ENCODE measurements at regions not wholly inside any gene's neighbourhood (a gene's known extent, or its start where the extent isn't known, plus 50 kb on each side); places are given as distances from the start of the nearest gene placed in this dataset.

DNA sequence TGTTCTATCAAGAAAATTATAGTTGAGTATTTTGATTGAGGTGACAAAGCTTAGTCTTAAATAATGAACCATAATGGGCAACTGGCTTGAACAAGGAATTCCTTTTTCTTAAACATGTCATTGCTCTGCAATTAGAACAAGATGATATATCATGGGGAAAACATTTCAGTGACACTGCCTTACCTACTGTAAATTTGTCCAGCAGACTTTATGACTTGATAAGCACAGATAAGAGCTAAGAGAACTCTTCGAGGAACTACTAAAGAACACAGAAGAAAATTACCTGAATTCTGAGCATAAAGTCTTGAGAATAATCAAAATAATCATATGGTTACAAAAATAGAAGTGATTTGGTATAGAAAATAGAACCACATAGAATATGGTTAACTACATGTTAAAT lies 257.8 kb downstream of the PDHA2 start:
- DNase-seq (ENCODE audit: low spot score) = no peak

DNA sequence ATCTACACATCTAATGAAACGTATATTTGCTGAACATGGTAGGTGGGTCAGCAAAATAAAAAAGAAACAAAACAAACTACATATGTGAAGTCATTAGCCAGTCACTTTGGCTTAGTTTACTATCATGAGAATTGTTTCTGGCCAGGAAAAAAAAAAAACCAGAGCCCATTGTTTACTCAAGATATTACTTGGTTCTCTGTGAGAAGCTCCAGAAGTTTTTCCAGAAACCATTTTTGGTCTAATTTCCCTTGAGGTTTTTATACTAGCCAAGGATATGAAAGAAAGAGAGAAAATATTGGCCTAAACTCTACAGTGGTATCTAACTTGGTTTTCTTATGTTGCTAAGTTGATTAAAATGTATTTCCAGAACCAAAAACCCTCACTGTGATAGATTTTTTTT lies 259.1 kb downstream of the PDHA2 start:
- no peak for DNase-seq (ENCODE audit: low spot score)

DNA sequence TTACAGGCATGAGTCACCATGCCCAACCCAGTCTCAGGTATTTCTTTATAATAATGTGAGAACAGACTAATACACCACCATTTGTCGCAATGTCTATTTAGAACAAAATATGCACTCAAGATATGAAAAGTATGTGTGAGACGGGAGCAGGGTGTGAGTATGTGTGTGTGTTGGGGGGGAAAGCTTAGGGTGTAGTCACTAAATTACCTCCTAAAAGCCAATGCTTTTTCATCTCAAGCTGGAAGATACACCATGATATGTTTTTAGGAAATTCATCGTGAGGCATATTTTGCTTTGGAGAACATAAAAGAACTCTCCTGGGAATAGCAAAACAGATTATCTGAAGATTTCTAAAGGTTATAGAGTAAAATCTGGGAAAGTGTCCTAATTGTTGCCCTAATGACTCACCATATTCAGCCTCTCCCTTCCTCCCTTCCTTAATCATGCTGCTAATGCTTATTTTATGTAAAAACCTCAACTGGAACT lies 262.7 kb downstream of the PDHA2 start:
- DNase-seq (ENCODE audit: low spot score) = no peak

DNA sequence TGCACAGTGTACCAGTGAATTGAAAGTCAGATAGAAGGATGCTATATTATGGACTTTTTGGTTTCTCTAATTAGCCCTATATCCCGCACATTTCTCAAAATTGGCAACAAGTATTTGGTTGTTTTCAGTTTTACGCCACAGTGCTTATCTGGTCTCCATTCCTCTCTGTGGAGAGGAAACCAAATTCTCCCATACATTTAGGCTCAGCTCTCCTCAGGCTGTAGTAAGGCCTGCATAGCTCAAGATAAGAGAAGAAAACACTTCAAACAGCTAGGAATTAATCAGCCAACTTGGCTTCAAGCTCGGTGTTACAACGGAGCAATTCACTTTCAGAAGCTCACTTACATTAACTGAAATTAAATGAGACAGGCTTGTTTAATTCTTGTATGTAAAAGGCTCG lies 263.2 kb downstream of the PDHA2 start:
- no peak for DNase-seq (ENCODE audit: low spot score)

DNA sequence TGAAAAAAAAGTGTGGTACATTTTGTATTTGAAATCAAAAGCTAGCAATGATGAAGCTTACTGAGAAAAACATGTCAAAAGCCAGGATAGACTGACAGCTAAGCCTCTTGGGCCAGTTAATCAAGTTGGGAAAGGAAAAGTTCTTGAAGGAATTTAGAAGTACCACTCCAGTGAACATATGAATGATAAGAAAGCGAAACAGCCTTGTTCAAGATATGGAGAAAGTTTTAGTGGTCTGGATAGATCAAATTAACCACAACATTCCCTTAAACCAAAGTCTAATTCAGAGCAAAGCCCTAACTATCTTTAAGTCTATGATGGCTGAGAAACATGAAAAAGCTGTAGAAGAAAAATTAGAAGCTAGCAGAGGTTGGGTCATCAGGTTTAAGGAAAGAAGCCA lies 268.3 kb downstream of the PDHA2 start:
- DNase-seq (ENCODE audit: low spot score) = no peak

DNA sequence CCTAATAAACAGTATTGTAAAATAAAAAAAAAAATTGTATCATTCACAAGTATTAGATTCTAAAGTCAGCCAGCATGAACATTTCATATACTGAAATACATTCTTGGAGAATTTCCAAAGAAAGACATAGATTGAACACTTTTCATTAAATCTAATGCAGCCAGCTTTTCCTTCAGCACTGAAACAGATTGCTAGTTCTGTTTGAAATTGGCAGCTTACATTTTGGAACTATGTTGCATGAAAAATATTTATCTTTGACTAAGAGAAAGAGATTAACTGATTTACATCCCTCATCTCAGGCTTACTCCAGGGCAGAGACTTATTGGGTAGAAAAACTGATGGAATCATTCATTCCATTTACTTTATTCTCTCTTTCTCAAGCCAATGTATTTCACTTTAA lies 272.7 kb downstream of the PDHA2 start:
- no peak for DNase-seq (ENCODE audit: low spot score)

DNA sequence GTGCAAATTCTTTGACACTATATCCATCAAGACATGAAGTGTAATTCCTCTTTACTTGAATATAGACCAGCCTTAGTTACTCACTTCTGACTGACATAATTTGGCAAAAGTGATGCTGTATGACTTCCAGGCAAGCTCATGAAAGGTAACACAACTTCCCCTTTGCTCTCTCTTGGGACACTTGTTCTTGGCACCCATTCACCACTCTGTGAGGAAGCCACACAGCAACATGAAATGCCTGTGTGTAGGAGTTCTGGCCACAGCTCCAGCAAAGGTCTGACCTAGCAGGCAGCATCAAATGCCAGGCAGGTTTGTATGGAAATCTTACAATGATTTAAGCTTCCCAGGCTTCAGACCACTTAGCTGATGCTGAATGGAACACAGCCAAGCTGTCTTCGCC lies 280.3 kb downstream of the PDHA2 start:
- no peak for DNase-seq (ENCODE audit: low spot score)

DNA sequence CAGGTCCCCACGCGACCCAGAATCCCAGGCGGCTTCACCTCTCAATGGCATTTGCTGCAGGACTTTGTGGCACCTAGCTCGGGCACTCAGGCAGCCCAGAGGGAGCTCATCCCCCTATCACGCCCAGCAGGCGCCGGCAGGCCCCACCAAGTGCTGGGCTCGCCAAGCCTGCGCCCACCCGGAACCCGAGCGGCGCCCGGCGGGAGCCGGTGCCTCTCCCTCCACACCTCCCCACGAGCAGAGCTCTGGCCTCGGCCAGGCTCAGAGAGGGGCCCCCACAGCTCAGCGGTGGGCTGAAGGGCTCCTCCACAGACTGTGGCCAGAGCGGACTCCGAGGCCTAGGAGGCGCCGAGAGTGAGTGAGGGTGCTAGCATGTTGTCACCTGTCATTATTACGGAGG lies 286.3 kb downstream of the PDHA2 start:
- no peak for DNase-seq (ENCODE audit: low spot score)

DNA sequence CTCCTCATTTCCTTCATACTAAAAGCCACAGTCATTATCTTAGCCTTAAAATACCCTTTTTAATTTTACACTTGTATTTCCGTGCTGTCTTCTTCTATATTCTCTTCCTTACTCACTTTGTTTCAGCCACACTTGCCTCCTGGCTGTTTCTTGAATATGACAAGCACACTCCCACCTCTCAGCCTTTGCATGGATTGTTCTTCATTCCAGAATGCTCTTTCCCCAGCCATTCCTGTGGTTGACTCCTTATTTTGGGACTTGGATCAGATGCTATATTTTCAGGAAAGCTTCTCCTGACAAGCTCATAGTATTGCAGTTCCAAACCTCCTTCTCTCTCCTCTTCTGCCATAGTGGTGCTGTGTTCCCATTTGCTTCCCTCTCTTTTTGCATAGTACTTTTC lies 291.3 kb downstream of the PDHA2 start:
- DNase-seq (ENCODE audit: low spot score) = no peak

DNA sequence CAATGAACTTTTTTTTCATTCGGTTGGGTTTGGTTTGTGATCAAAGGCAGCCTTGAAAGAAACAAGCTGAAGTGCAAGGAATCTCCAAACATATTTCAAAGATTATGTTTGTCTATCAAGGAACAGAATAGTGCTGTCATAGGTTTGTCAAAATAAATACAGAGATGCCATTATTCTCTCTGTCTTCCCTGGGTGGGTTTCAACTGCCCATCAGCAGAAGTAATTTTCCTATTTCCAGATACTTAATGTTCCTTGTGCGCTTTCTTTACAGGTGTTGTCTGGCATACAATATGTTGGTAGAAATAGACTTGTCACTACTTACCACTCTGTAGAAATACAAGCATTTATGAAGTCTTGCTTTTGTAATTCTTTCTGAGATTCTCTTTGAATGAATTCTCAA lies 294.9 kb downstream of the PDHA2 start:
- DNase-seq (ENCODE audit: low spot score) = no peak

DNA sequence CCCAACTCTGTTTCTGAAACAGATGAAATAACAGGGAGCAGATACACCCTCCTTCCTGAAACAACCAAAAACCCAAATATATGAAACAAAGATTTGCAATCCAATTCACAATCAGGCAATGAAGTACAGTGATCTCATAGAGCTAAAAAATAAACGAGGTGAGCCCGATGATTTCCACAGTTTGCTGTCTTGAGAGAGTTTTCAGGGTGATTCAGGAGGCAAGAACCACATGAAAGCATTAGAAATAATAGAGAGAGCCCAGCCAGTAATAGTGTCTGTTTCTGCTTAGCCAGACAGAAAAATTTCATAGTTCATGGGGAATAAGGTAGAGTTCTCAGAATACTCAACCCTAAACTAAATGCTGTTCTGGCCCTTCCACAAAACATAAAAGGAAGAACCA lies 296.2 kb downstream of the PDHA2 start:
- DNase-seq (ENCODE audit: low spot score) = no peak

DNA sequence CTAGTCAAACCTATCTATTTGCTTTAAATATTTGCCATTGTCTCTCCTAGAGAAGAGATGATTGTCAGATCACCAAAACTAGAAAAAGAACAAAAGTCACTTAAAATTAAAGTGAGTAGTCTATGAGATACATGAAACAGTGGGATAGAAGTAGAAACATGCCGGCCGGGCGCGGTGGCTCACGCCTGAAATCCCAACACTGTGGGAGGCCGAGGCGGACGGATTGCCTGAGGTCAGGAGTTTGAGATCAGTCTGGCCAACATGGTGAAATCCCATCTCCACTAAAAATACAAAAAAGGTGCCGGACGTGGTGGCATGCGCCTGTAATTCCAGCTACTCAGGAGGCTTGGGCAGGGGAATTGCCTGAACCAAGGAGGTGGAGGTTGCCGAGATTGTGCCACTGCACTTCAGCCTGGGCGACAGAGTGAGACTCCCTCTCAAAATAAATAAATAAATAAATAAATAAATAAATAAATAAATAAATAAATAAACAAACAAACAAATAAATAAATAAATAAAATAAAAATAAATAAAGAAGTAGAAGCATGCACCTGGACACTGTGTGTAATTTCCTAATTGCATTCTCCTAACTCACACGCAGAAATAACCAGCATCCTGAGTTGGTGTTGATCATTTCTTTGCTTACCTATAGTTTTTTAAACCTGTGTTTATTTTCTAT lies 299.5 kb downstream of the PDHA2 start:
- no peak for DNase-seq (ENCODE audit: low spot score)

DNA sequence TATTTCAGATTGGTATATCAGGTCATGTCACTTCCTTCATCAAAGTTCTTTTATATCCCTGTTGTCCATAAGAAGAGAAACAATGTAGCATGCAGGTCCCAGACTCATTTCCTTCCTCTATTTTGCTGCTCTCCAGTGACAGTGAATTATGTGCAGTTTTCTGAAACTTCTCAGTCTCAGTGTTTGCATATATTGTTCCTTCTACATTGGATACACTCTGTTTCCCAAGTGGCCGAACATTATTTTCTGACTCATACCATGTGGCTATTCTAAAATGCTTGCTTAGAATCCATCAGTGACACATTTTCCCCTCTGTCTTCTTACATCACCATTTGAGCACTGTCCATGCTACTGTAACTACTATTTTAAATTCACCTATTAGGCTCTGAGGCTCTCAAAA lies 305.7 kb downstream of the PDHA2 start:
- DNase-seq (ENCODE audit: low spot score) = no peak

DNA sequence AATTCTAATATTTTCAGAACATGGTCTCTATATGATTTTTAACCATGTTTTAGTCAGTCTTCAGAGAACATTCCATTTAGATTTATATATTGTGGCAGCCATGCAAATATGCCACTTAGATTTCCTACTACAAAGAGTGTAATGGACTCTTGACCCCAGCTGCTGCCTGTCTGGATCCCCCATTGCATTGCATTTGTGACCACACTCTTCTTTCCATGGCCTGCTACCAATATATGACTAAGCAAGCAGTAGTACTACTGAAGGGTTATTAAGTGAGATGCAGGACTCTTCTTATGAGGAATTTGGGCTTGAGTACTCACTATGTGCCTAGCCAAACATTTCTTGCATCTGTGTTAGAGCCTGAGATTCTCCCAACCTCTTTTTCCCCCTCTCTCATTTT lies 306.8 kb downstream of the PDHA2 start:
- DNase-seq (ENCODE audit: low spot score) = no peak

DNA sequence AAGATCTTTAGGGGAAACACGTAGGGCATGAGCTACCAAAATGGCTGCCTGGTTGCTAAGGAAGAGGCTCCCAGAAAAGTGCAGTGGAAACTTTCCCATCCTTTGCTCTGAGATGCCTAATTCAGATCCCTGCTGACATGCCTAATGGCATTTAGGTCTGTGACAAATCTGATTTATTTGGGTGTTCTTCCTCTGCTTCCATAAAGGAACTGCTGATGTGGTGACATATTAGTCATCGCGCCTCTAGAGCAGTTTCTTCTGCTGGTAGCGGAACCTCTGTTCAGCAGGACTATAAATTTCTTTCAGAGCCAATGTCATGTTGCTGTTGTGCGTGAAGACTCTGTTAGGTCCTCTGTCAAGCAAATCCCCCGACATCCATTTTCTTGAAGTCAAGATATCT lies 310.0 kb downstream of the PDHA2 start:
- DNase-seq (ENCODE audit: low spot score) = no peak

DNA sequence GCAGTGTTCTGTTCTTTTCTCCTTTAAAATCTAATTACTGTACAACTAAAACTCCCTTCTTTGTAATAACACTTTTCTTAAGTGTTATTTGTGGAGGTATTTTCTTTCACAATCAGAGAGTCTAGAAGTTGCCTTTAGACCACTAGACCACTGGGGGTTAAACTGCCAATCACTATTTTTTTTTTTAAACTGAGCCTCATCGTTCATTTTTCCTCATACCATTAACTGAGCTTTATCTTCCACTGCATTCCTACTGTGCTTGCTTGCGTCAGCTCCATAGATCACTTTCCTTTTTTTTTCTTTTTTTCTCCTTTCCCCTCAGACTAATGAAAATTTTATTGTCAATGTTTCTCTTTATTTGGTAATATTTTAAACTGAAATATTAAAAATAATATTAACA lies 310.6 kb downstream of the PDHA2 start:
- DNase-seq (ENCODE audit: low spot score) = no peak

DNA sequence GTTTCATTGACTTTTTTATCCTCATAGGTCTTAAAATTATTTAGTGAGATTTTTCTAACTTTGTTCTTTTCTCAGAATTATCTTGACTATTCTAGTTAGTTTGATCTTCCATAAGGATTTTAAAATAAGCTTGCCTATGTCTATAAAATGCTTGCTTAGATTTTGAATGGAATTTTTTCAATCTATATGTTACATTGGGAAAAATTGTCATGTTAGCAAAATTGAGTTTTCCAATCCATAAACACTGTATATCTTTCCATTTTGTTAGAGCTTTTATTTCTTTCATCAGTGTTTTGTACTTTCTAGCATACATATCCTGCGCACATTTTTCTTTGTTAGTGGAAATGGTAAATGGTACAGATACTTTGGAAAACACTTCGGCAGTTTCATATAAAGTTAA lies 312.9 kb downstream of the PDHA2 start:
- no peak for DNase-seq (ENCODE audit: low spot score)

DNA sequence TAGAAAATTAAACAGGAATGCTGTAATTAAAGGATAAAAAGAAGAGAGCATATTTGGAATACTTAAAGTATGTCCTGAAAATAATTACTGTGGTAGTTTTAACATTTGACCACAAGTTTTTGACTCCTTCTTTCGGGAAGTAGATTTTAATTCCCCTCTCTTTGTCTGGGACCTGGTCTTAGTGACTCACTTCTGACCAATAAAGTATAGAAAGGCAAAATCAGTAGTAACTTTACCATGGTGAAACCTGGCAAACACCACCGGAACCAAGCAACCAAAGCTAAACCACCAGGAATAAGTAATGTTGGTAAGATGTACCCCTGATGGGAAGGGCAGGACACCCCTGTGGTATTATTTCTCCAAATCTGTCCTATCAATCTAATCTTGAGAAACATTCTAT lies 314.8 kb downstream of the PDHA2 start:
- DNase-seq (ENCODE audit: low spot score) = no peak

DNA sequence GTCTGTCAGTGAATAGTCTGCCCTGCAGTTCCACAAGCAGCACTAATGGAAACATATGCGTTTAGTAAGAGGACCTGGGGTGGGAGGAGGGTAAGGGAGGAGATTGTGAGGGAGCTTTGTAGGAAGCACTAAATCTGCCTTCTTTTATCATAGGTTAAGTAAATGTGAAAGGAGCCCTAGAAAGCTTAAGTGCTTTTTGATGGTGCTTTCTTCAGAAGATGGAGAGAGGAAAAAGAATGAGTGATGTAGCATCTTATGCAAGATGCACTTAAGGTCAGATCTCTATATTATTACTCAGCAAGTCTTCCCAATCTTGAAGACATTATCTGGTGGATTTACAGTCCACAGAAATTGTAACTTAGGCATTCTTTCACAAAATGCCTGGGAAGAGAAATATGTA lies 322.7 kb downstream of the PDHA2 start:
- DNase-seq (ENCODE audit: low spot score) = no peak

DNA sequence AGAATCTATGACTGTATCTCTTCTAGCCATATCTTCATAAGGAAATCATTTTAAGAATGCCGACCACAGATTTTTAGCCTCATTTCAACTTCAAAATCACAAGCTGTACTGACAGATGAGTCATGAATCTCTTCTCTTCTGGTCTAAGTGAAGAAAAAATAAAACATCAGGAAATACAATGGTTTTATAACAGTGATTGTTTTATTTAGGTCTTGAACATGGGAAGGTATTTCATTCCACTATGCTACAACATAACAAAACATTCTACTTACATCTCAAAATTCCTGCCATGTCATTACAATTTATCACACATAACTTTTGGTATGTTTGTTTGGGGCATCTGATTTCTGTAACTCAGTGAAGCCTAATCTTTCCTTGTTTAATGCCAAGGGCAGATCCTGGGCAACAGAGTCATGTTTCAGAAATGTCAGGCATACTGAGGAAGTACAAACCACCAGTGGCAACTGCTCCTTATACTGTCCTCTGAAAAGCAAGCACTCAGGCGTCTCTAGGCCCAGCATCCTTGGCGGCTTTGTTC lies 325.0 kb downstream of the PDHA2 start:
- DNase-seq (ENCODE audit: low spot score) = no peak

DNA sequence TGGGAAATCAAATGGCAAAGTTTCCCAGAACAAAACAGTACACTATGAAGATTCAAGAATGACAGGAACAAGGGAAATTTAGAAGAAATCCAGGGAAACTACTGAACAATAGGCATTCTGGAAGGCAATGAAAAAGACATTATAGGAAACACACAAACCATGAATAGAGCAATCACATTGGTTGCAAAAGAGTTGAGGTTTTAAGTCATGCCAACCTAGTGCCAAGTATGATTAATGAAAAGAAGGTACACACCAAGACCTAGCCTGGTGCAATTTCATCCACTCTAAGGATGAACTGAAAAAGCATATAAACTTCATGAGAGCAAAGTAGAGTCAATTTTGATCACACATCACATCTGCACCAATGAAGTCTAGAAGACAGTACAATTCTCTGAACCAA lies 326.9 kb downstream of the PDHA2 start:
- no peak for DNase-seq (ENCODE audit: low spot score)

DNA sequence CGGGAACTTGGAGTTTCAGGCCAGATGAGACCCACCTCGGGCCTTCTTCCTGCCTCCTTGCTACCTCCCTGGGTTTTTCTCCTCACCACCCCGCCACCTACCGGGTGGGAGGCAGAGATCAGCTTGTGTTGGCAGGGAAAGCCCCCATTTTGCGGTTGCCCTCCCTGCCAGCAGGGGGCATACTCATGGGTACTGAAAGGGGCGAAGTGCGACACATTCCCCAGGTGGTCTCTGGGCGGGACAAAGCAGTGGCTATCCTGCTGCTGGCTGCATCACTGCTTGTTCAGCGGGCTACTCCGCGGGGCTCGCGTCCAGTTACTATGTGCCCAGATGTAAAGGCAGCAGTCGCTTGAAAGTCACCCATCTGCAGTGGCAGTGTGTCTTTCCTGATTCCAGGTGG lies 330.3 kb downstream of the PDHA2 start:
- no peak for DNase-seq (ENCODE audit: low spot score)

DNA sequence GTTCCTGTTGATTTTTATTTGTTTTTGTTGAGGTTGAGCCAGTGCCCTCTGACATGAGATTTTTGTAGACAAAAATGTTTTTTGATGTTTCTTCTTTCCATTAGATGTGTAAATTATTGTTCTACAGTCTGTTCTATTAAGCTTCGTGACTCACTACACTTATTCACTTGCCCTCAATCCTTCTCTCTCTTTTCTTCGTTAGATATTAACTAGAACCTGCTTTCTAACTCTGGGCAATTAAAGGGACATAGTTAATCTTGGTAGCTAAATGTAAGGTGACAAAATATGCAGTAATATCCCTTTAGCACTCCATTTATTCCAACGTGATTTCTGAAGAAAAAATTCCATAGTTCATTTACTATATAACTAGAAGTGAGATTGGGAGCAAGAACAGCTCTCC lies 333.9 kb downstream of the PDHA2 start:
- DNase-seq (ENCODE audit: low spot score) = no peak

DNA sequence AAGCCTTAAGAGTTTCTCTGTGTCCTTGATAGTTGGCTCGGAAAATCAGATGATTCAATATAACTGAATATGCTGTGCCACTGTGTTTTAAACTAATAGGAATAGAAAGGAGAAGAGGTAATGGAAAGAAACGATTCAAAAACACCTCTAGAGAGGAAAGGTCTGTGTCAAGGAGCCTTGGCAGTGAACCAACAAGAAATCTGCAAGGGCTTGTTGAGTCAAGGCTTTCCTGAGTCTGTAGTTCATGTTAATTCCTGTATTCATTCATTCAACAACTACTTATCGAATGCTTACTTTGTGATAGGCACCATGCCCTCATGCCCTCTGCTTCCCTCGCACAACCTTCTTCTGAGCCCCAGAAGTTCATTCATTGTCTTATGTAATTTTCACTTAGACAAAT lies 336.0 kb downstream of the PDHA2 start:
- no peak for DNase-seq (ENCODE audit: low spot score)
